Thoracic aorta (tissue), 2 donors: ENCODE measurements at regions not wholly inside any gene's neighbourhood (a gene's known extent, or its start where the extent isn't known, plus 50 kb on each side); places are given as distances from the start of the nearest gene placed in this dataset.

Experiments
- ATAC-seq: fragments of 150-250 bp; one replicate; pipeline ENCODE4 v1.8.0; 2017; ENCODE audit warnings: low read depth; ENCODE audit not compliant: insufficient number of reproducible peaks, low FRiP score
- DNase-seq: peaks from one replicate; pipeline ENCODE4 v3.0.0-alpha.2; 2020; ENCODE audit warnings: low spot score
- H3K27ac ChIP-seq, 2 donors: fragments of 200-600 bp; sonication (generic); 1 replicate in 1 of 2; 2 replicates in 1 of 2; pipeline ENCODE4 v1.5.1; 2016; ENCODE audit warnings: mild to moderate bottlenecking in 2 of 2, moderate library complexity in 2 of 2
- H3K27me3 ChIP-seq: fragments of 200-600 bp; sonication (generic); replicated peaks from 2 replicates; pipeline ENCODE4 v1.6.0; 2016; ENCODE audit warnings: mild to moderate bottlenecking; ENCODE audit not compliant: insufficient read depth
- H3K36me3 ChIP-seq: fragments of 200-600 bp; sonication (generic); one replicate; pipeline ENCODE4 v1.5.1; 2016
- H3K4me1 ChIP-seq, 2 donors: fragments of 200-600 bp; sonication (generic); 1 replicate in 1 of 2; 2 replicates in 1 of 2; pipeline versions ENCODE4 v1.5.1 to v1.6.0; 2016; ENCODE audit warnings: low read depth in 2 of 2, mild to moderate bottlenecking in 1 of 2; ENCODE audit not compliant: control insufficient read depth in 1 of 2
- H3K4me3 ChIP-seq: fragments of 200-600 bp; sonication (generic); 2 replicates; pipeline ENCODE4 v1.5.1; 2016; ENCODE audit warnings: mild to moderate bottlenecking
- H3K9me3 ChIP-seq: fragments of 200-600 bp; sonication (generic); 2 replicates; pipeline ENCODE4 v1.5.1; 2016
- TF ChIP-seq, protein P1 (sequence below): fragments of 200-600 bp; sonication (generic); IDR thresholded peaks from one replicate; pipeline ENCODE4 v1.5.1; 2019; ENCODE audit warnings: antibody characterized with exemption

DNA sequence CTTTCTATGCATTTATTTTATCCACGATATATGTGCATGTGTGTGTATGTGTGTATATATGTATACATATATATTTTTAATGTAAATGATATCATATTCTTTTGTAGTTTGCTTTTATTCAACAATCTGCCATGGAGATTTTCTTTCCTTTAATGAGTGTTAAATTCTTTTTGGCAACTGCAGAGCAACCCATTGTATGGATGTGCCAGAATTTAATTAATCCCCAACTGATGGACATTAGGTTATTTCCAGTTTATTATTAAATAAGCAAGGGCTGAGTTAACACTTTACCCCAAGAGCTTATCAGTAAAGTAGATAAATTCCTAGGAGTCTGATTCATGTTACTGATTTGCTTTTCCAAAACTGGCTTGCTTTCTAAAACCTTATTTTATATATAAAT is 58.9 kb upstream of the CD28 start:
- Histone ChIP-seq H3K4me3 (no peak overlapping the region), H3K27ac (no peak overlapping the region), H3K9me3 (no peaks in the 10 kb centered on the region), H3K27me3 (no peaks in the 10 kb centered on the region), H3K4me1 (peaks cover 9 to 33% of the 10 kb centered on the region in 2 donors), H3K36me3 (no peaks in the 10 kb centered on the region)
- TF ChIP-seq, protein P1, sequence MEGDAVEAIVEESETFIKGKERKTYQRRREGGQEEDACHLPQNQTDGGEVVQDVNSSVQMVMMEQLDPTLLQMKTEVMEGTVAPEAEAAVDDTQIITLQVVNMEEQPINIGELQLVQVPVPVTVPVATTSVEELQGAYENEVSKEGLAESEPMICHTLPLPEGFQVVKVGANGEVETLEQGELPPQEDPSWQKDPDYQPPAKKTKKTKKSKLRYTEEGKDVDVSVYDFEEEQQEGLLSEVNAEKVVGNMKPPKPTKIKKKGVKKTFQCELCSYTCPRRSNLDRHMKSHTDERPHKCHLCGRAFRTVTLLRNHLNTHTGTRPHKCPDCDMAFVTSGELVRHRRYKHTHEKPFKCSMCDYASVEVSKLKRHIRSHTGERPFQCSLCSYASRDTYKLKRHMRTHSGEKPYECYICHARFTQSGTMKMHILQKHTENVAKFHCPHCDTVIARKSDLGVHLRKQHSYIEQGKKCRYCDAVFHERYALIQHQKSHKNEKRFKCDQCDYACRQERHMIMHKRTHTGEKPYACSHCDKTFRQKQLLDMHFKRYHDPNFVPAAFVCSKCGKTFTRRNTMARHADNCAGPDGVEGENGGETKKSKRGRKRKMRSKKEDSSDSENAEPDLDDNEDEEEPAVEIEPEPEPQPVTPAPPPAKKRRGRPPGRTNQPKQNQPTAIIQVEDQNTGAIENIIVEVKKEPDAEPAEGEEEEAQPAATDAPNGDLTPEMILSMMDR: no peak
- ATAC-seq: no peak
- DNase-seq: no peak

DNA sequence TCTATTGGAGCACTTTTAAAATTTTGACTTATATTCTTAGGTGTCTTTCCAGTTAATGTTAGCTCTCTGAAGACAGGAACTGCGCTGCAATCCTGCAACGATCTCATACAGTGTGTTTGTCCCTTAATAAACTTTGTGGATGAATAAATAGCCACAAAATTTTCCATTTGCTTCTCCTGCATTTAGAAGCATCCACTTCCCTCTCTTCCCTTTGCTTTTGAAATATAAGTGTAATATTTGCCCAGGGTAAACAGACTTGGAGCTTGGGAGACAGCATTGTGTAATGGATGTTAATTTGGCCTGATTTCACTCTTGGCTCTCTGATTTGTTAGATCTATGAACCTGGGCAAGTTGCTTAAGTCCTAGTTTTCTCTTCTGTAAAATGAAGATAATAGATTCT is 58.2 kb upstream of the CD28 start:
- DNase-seq: no peak
- Histone ChIP-seq H3K36me3 (no peaks in the 10 kb centered on the region), H3K4me3 (no peak overlapping the region), H3K27ac (no peak overlapping the region), H3K27me3 (no peaks in the 10 kb centered on the region), H3K4me1 (peaks cover 9 to 33% of the 10 kb centered on the region in 2 donors), H3K9me3 (no peaks in the 10 kb centered on the region)
- TF ChIP-seq, protein P1: no peak
- no peak for ATAC-seq

DNA sequence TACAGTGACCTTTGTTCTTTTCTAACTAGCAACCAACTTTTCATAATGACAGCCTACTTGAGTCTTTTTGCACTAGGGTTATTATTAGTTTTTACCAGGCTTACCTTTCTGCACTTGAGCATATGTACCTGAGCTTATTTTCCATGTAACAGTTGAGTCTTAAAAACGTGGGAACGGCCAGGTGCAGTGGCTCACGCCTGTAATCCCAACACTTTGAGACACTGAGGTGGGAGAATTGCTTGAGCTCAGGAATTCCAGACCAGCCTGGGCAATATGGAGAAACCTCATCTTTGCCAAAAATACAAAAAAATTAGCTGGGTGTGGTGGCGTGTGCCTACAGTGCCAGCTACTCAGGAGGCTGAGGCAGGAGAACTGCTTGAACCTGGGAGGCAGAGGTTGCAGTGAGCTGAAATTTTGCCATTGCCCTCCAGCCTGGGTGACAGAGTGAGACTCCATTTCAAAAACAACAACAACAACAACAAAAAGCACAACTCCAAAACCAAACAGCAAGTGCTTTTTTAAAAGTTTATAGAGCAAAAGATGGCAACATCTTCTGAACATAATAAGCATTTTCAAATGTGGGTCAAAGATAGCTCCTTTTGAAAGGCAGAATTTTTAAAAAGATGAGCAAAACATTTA is 57.1 kb upstream of the CD28 start:
- TF ChIP-seq, protein P1: no peak
- H3K4me3 ChIP-seq: no peak overlapping the region

DNA sequence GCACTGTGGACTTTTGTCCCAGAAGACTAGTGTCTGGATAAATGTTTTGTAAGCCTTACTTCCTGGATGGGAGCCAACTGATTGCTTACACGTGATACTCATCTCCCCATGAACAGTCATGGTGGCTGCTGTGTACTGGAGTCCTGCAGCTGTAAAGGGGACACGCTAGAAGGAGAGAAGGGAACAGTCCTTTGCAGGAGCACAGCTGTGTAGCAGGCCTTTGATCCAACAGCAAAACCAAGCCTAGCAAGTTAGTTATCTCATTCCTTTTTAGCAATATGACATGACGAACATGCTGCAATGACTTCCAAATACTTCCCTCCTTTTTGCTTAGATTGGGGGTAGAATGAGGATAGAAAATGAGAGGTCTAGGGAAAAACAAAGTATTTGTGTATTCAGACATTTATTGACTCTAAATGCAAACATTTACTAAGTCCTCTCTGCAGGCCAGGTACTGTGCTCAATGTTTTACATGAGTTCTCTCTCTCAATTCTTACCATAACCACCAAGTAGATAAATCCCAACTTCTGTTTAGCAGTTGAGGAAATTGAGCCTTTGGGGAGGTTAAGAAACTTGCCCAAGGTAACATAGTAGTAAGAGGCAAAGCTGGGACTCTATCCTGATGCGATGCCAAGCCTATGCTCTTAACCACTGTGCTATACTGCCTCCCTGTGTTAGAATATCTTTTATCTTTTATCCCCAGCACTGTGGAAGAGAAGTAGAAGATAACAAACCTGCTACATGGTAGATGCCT is 55.4 kb upstream of the CD28 start:
- no peak for DNase-seq

More for the DNA sequence above, 57.1 kb upstream of the CD28 start:
- H3K9me3 ChIP-seq: no peaks in the 10 kb centered on the region
- peaks cover 9 to 33% of the 10 kb centered on the region in 2 donors for H3K4me1 ChIP-seq
- no peaks in the 10 kb centered on the region for H3K36me3 ChIP-seq
- DNase-seq (no peak), ATAC-seq (no peak)
- H3K27ac ChIP-seq: peak overlapping the region in 1 of 2 donors; percentile 34
- no peaks in the 10 kb centered on the region for H3K27me3 ChIP-seq

DNA sequence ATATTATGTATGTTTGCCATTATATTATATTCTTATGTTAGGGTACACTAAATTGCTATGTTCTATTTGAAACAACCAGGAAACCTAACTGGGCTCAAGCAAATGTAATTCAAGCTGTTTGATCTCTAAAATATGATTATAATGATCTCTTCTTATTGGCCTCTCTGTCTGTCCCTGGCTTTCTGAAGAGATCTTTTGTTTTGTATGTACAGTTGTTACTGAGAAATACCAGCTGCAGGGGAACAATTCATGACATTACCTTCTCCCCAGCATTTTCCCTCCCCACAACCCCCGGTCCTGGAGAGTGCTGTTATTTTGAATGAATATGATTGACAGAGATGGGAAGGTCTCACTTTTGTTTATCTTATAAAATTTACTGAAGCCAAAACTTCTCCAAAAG is 54.8 kb upstream of the CD28 start:
- Histone ChIP-seq H3K36me3 (no peaks in the 10 kb centered on the region), H3K4me3 (no peak overlapping the region), H3K27ac (no peak overlapping the region), H3K9me3 (no peaks in the 10 kb centered on the region), H3K27me3 (no peaks in the 10 kb centered on the region), H3K4me1 (peaks cover 9 to 33% of the 10 kb centered on the region in 2 donors)
- DNase-seq (no peak), ATAC-seq (no peak)
- TF ChIP-seq, protein P1: no peak

More for the DNA sequence above, 55.4 kb upstream of the CD28 start:
- Histone ChIP-seq H3K4me1 (peaks cover 9 to 33% of the 10 kb centered on the region in 2 donors), H3K27ac (peak overlapping the region; percentile 34 to 63), H3K36me3 (no peaks in the 10 kb centered on the region), H3K27me3 (no peaks in the 10 kb centered on the region), H3K4me3 (no peak overlapping the region), H3K9me3 (no peaks in the 10 kb centered on the region)
- peak; percentile 77 for ATAC-seq
- TF ChIP-seq, protein P1: peak; percentile 35
